GM21825 (cell line): ENCODE measurements at regions not wholly inside any gene's neighbourhood (a gene's known extent, or its start where the extent isn't known, plus 50 kb on each side); places are given as distances from the start of the nearest gene placed in this dataset.

Experiments used
- ATAC-seq: cut with Tn5 transposase; IDR thresholded peaks from one replicate; pipeline ENCODE4 v1.9.1; 2021; ENCODE audit warnings: mild to moderate bottlenecking, moderate library complexity; ENCODE audit not compliant: unreplicated experiment

DNA sequence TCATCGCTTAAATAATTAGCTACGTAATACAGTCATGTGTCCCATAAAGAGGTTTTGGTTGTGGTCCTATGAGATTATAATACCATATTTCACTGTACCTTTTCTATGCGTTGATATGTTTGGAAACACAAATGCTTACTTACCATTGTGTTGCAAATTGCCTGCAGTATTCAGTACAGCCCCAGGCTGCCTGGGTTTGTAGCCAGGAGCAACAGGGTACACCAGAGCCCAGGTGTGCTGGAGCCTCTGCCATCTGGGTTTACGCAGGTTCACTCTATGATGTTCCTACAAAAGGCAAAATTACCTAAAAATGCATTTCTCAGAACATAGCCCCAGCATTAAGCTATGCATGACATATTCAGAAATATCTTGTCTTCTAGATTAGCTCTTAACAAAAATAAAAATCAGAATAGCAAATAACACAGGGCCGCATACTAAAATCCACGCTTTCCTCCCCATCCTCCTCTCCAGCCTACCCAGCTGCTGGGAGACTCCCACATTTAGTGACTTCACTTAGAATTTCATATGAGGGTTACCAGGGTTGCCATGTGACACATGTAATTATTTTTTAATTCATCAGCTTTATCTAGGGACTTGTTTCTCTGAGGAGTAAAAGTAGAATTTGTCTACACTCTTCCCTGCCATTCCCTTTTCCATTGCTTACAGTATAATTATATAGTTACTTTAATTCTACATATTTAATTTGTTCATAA lies 559.0 kb upstream of the ADARB2 start:
- ATAC-seq = no peak

GRCh38 chr10:2294739-2295138 lies 557.4 kb upstream of the ADARB2 start:
- ATAC-seq = no peak

DNA sequence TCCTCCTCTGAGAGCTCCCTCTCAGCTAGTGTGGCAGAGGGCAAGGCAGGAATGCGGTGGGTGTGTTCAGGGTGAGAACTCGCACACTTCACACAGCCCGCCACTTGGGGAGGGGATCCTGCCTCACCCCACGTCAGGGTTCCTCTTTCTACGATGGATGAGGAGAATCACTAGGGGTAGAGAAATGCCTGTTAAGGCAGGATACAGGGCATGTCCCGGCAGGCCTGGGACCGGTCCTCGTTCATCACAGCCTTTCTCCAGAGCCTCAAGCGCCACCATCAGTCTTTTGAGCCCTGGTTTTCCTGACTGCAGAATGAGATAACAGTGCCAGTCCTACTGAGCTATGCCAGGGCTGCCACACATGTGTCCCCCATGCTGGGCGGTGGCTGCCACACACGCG lies 546.7 kb upstream of the ADARB2 start:
- ATAC-seq = no peak

GRCh38 chr10:2282202-2282601 lies 544.9 kb upstream of the ADARB2 start:
- ATAC-seq = no peak

DNA sequence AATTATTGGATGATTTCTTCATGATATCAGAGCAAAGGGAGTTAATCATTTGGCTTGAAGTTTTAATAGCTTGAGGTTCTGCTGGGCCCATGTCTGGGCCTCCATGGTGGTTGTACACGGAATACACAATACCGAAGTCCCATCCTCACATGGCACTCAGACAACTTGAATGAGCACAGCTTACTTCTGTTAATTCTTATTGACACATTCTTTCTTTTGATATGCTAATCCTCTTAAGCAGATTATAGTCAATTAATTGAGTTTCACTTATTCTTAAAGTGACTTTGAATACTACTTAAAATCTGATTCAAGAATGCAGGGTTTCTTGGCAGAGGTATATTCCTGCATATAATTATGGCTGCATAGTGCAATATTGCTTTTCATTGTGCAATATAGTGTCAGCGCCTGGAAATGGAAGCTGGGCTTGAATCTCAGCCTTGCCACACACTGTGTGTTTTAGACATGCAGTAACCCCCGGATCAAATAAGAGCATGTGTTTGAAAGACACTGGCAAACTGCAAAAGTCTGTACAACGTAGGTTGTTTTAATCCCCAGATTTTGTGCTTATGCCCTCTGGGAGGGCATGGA lies 543.5 kb upstream of the ADARB2 start:
- no peak for ATAC-seq

DNA sequence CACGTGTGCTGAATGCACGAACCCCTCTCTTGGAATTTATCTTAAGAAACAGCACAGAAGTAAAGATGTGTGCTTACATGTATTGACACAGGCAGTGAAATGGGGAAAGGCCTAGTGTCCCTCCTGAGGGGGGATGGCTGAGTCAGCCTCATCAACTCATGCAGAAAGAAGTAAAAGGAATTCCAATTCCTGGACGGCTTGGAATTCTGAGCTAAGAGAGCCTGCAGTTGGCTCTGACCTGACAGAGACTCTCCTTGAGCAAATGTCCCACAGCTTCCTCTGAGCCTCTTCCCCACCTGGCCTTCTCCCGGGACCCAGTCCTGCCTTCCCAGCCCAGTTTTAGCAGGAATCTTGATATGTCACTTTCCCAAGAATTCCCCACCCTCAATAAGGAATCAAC lies 542.4 kb upstream of the ADARB2 start:
- no peak for ATAC-seq

DNA sequence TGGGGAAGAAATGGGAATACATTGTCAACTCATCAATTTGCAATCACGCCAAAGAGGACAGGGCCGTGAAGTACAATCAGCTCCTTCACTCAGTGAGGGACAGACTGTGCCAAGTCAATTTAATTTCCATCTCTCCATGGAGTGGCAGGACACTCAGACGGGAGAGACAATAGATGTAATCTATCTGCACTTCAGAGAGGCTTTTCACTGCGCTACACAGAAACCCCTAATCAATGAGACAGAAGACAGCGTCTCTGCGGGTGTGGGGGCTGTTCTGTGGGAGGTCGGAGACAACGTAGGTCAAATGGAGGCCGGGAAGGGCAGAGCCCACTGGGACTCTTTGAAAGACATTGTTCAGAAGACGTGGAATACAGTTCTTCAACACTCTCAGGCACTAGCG lies 541.0 kb upstream of the ADARB2 start:
- ATAC-seq = no peak

DNA sequence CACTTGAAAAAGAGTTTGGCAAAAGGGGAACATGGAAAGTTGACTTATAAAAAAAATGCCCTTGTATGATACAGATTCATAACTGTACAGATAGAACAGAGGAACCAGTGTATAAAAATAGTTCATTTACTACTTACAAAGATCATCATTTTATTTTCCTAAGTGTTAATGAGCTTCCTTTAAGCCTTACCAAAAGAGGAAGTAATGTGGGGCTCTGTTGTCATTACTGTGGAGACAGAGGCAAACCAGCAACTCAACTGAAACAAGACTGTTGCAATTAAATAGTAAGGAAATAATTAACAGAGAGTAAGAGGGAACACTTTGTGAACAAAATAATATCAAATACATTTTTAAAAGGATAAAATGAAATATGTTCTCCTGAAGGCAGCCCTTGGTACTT lies 526.2 kb upstream of the ADARB2 start:
- ATAC-seq = no peak

DNA sequence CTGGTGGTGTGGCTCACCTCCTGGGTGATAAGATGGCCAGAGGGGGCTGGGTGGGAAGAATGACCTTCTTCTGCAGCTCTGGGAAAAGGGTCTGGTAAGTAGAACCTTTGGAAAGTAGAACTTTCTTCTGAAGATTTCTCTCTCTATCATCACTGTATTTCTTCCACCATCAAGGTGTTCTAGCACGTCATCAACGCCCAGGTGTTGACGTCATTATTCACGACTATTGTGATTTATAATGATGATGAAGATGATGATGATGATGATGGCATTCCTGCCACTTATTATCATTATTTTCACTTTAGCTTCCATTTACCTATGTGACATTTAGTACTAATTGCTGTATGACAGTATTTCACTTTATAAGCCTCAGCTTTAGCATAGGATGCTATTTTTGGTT lies 525.6 kb upstream of the ADARB2 start:
- no peak for ATAC-seq

DNA sequence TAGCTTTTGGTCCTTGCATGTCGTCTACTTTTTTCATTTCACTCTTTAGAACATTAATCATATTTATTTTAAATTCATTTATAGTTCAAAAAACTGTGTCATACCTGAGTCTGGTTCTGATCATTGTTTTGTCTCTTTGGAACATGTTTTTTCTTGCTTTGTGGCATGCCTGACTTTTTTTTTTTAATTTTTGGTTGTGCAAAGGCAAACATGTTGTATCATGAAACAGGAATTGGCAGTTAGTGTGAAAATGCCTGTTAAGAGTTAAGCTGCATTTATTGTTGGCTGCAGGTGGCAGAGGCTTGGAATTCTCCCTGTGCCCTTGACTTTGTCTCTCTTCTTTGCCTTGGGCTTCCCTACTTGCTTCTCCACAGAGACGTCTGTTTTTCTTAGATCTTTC lies 525.0 kb upstream of the ADARB2 start:
- no peak for ATAC-seq

DNA sequence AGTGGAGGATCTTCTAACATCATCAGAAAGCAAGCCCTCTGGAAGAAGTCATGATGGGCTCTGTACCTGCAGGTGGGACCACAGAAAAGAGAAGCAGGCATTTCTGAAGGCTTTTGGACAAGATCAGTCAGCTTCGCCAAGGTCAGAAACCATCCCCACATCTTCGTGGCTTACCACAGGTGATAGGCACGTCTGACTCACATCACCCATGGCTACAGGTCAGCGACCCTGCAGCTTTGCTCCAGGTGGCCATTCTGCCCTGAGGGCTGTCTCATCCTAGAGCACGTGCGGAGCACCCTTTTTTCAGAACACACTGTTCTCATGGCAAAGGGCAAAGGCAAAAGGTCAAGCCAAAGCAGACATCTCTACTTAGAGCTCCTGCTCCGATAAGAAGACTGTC lies 518.9 kb upstream of the ADARB2 start:
- ATAC-seq = no peak

- ATAC-seq = no peak
Observed at GRCh38 chr10:2252096-2252495, 514.8 kb upstream of the ADARB2 start.

DNA sequence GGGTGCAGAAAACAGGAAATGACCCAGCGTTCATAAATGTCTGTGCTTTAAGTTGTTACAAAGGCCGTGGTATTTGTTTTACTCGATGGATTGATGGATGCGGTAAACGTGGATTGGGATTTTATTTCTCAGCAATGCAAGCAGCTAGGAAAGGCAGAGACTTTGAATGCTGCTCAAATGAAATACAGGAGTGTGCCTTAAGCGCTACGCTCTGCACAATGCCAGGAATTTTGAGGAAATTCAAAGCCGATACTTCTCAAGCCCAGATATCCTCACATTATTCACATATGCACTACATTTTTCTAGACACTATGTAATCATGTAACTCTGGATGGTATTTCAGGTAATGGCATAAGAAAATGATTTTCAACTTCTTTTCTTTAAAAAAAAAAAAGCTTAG lies 514.3 kb upstream of the ADARB2 start:
- no peak for ATAC-seq

DNA sequence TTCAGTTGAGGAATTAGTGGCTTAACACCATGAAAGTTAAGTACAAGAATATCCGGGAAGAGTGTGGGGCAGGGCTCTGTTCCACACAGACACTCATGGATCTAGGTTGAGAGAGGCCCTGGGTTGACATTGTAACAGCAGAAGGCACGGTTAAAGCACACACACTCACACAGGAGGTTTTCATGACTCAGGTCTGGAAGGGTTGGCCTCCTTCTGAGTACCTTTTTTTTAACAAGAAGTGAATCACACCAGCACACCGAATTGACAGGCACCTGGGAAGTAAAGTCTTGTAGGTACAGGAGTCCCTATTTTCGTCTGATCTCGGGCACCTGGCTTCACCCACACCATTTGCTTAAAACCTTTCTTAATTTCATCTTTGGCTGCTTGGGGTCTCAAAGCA lies 509.4 kb upstream of the ADARB2 start:
- ATAC-seq = no peak

DNA sequence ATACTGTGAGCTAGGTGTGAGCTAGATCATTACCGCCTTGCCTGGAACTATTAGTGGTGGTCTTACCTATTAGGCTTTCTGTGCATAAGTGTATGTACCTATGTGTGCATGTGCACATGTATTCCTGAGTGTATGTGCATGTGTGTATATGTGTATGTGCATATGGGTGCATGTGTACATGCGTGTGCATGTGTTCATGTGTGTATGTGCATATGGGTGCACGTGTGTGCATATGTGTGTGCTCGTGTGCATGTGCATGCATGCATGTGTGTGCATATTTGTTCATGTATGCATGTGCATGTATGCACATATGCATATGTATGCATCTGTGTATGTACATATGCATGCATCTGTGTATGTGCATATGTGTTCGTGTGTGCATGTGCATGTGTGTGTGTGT lies 508.3 kb upstream of the ADARB2 start:
- ATAC-seq = no peak

DNA sequence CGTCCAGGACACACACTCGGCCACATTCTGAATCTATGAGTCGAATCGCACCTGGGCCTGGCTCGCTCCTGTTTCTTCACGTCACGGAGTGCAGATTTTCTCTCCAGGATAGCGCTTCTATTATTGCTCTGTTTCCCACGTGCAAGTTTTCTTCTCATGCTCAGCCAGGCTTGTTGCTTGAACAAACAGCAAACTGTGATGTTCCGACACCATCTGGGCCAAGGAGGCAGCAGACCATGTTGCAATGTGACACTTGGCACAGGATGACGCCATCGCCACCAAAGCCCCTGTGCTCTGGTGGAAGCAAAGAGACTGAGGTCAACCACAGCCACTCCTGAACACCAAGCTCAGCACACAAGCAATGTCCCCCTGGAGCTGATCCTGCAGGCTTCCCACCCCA lies 507.1 kb upstream of the ADARB2 start:
- no peak for ATAC-seq

DNA sequence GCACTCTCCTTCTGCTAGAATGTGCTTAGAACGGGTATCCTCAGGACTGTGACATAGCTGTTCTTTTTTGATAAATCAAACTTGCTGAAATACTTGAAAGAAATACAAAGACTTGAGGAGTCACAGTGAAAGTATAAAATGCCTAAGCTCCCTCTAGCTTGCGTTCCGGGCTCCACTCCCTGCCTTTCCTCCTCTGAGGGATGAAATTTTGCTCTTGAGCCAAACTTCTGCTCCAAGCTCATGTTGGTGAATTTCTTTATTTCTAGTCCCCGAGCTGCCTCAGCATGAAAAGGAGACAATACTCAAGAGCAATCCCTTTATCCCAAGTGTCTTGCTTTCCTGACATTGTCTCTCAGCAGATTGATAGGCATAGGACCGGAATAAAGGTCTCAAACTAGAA lies 499.6 kb upstream of the ADARB2 start:
- no peak for ATAC-seq

- no peak for ATAC-seq
Observed at GRCh38 chr10:2232479-2232878, 495.2 kb upstream of the ADARB2 start.

DNA sequence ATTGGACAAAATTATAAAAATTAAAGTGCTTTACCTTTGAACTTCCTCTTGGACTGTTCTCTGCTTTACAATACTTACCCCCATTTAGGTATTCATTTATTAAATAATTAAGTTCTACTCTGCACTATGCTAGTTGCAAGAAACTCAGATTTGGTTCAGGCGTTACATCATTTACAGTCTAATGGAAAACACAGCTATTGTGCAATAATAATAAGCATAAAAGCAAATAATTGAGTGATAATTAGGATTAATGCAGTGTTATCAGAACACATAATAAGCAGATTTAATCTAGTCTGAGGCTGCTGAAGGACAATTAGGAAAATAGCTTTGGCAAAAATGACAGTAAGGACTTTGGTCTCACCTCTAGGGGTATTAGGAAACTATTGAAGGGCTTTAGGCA lies 493.2 kb upstream of the ADARB2 start:
- ATAC-seq = no peak

DNA sequence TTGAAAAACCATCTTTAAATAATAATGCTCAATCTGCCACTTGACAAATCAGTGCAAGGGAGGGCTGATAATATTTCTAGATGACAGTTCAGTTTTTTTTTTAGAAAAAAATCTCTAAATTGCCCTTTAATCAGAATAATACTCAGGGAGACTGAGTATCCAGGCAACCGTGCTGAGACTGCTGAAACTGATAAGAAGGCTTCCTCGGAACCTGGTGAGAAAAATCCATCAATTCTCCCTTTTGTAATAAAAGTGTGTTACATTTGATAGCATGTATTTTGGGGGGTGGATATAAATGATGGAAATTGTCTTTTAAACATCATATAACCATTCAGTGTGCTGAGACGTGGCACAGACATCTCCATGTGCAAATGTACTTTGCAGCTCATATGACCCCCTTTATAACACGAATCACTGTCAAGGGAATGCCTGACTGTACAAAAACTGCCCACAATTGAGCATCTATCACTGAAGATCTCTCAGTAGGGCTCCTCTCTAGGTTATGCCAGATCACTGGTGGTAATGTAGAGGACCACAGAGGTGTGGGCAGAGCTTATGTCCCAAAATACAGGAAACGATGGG lies 491.1 kb upstream of the ADARB2 start:
- ATAC-seq = no peak

DNA sequence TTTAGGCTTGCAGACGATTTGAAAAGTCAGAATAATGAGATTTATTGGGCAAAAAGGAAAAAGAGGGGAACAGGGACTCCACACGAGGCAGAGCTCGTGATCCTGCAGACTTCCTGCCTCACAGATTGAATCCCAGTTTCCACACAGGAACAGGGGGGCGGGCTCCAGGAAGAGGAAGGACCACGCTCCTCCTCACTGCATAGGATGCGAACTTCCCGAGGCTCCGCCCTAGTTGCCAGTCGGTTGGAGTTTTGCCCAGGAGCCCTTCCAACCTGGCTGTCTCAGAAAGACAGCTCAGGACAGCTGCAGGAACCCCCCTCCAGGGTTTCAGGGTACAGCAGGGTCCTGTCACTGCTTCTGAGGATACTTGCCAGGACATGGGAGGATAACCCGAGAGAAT lies 488.3 kb upstream of the ADARB2 start:
- no peak for ATAC-seq

DNA sequence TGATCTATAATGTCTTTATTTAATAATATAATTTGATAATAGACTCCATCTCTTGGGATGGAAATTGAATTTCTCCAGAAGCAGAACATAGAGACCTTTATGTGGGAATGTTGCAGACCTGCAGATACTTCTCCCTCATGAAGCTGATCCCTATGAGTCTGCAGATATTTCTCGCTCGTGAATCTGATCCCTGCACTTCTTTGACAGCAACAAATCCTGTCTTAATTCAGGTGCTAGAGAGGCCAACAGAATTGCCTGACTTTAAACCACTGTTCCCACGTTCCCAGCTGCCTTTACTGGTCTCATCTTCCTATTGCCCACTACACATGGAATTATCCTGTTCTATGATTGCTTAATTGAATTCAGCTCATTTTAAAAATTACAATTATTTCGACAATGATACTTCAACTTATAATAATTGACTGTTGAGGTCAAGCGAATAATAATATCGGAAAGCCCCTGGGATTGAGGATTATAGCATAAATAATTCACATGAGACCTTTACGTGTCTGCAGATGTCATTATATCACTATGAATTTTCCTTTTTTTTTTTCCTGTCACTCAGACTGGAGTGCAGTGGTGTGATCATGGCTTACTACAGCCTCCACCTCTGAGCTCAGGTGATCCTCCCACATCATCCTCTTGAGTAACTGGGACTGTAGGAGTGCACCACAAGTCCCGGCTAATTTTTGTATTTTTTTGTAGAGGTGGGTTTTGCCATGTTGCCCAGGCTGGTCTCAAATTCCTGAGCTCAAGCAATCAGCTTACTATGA lies 486.4 kb upstream of the ADARB2 start:
- ATAC-seq = no peak
